ENCODE measurements at regions not wholly inside any gene's neighbourhood (a gene's known extent, or its start where the extent isn't known, plus 50 kb on each side); places are given as distances from the start of the nearest gene placed in this dataset.
A peak's percentile ranks its signal among the peaks of the same experiment; 100 is the strongest.
"Not testable (repeated sequence)": the region's sequence is repeated elsewhere in the genome, so short reads cannot be mapped to it uniquely, and the experiment has no call there.

- not testable (repeated sequence) for H3K36me3 ChIP-seq (ENCODE audit: control insufficient read depth, insufficient read depth, low read length); DNase-seq
- 75% methylated on average over 1 of the region's 1 CpG for WGBS (ENCODE audit: insufficient coverage)
Measured at GRCh38 chr17:73859439-73860008, 215.3 kb upstream of the SDK2 start.

GRCh38 chr17:73861543-73861942, 217.3 kb upstream of the SDK2 start:
- H3K36me3 ChIP-seq (ENCODE audit: control insufficient read depth, insufficient read depth, low read length), result no peaks in the 10 kb centered on the region
- H3K4me1 ChIP-seq (ENCODE audit: control insufficient read depth, insufficient read depth, low read length), result no peaks in the 10 kb centered on the region
- H3K27me3 ChIP-seq (ENCODE audit: control insufficient read depth, insufficient read depth, low read length), result peaks cover 6% of the 10 kb centered on the region
- WGBS (ENCODE audit: insufficient coverage), result 92% methylated on average over 1 of the region's 3 CpGs
- H3K9me3 ChIP-seq (replicated peaks; ENCODE audit: control insufficient read depth, low read depth, low read length), result no peaks in the 10 kb centered on the region
- DNase-seq, result no peak
- H3K4me3 ChIP-seq (ENCODE audit: low read length), result no peak overlapping the region
- H3K27ac ChIP-seq (ENCODE audit: low read length), result no peak overlapping the region

More at GRCh38 chr17:73859439-73860008, 215.3 kb upstream of the SDK2 start:
- H3K4me1 ChIP-seq (ENCODE audit: control insufficient read depth, insufficient read depth, low read length); H3K4me3 ChIP-seq (ENCODE audit: low read length); H3K27ac ChIP-seq (ENCODE audit: low read length); H3K9me3 ChIP-seq (replicated peaks; ENCODE audit: control insufficient read depth, low read depth, low read length); H3K27me3 ChIP-seq (ENCODE audit: control insufficient read depth, insufficient read depth, low read length): not testable (repeated sequence)

- DNase-seq, result no peak
- H3K27me3 ChIP-seq (ENCODE audit: control insufficient read depth, insufficient read depth, low read length), result peaks cover 7% of the 10 kb centered on the region
- no peak overlapping the region for H3K27ac ChIP-seq (ENCODE audit: low read length)
- no peaks in the 10 kb centered on the region for H3K4me1 ChIP-seq (ENCODE audit: control insufficient read depth, insufficient read depth, low read length)
- no peaks in the 10 kb centered on the region for H3K9me3 ChIP-seq (replicated peaks; ENCODE audit: control insufficient read depth, low read depth, low read length)
- 70% methylated on average over 16 of the region's 18 CpGs for WGBS (ENCODE audit: insufficient coverage)
- H3K36me3 ChIP-seq (ENCODE audit: control insufficient read depth, insufficient read depth, low read length), result no peaks in the 10 kb centered on the region
- H3K4me3 ChIP-seq (ENCODE audit: low read length), result no peak overlapping the region
Measured at GRCh38 chr17:73863761-73864535, 219.7 kb upstream of the SDK2 start.

- Histone ChIP-seq H3K4me3 (ENCODE audit: low read length) (no peak overlapping the region), H3K9me3 (replicated peaks; ENCODE audit: control insufficient read depth, low read depth, low read length) (no peaks in the 10 kb centered on the region), H3K4me1 (ENCODE audit: control insufficient read depth, insufficient read depth, low read length) (no peaks in the 10 kb centered on the region), H3K27me3 (ENCODE audit: control insufficient read depth, insufficient read depth, low read length) (peaks cover 12% of the 10 kb centered on the region), H3K36me3 (ENCODE audit: control insufficient read depth, insufficient read depth, low read length) (no peaks in the 10 kb centered on the region), H3K27ac (ENCODE audit: low read length) (no peak overlapping the region)
- WGBS (ENCODE audit: insufficient coverage), result 40% methylated on average over 1 of the region's 12 CpGs
- DNase-seq, result no peak
Measured at GRCh38 chr17:73865831-73866230, 221.6 kb upstream of the SDK2 start.

- DNase-seq, result peak; percentile 16
- Histone ChIP-seq H3K27ac (ENCODE audit: low read length) (no peak overlapping the region), H3K4me3 (ENCODE audit: low read length) (no peak overlapping the region), H3K36me3 (ENCODE audit: control insufficient read depth, insufficient read depth, low read length) (no peaks in the 10 kb centered on the region), H3K4me1 (ENCODE audit: control insufficient read depth, insufficient read depth, low read length) (no peaks in the 10 kb centered on the region), H3K27me3 (ENCODE audit: control insufficient read depth, insufficient read depth, low read length) (peaks cover 13% of the 10 kb centered on the region), H3K9me3 (replicated peaks; ENCODE audit: control insufficient read depth, low read depth, low read length) (no peaks in the 10 kb centered on the region)
- 35% methylated on average over 12 of the region's 12 CpGs for WGBS (ENCODE audit: insufficient coverage)
Measured at GRCh38 chr17:73867056-73867455, 222.8 kb upstream of the SDK2 start.

GRCh38 chr17:73870068-73870467, 225.8 kb upstream of the SDK2 start:
- Histone ChIP-seq H3K36me3 (ENCODE audit: control insufficient read depth, insufficient read depth, low read length) (no peaks in the 10 kb centered on the region), H3K27ac (ENCODE audit: low read length) (no peak overlapping the region), H3K9me3 (replicated peaks; ENCODE audit: control insufficient read depth, low read depth, low read length) (no peaks in the 10 kb centered on the region), H3K27me3 (ENCODE audit: control insufficient read depth, insufficient read depth, low read length) (peaks cover 15% of the 10 kb centered on the region), H3K4me1 (ENCODE audit: control insufficient read depth, insufficient read depth, low read length) (no peaks in the 10 kb centered on the region), H3K4me3 (ENCODE audit: low read length) (no peak overlapping the region)
- no peak for DNase-seq
- WGBS (ENCODE audit: insufficient coverage), result no CpG with 5 or more reads among the region's 6 CpGs

GRCh38 chr17:73870473-73870872, 226.2 kb upstream of the SDK2 start:
- H3K27ac ChIP-seq (ENCODE audit: low read length), result no peak overlapping the region
- H3K27me3 ChIP-seq (ENCODE audit: control insufficient read depth, insufficient read depth, low read length), result peaks cover 15% of the 10 kb centered on the region
- no peaks in the 10 kb centered on the region for H3K36me3 ChIP-seq (ENCODE audit: control insufficient read depth, insufficient read depth, low read length)
- no peak for DNase-seq
- H3K4me1 ChIP-seq (ENCODE audit: control insufficient read depth, insufficient read depth, low read length), result no peaks in the 10 kb centered on the region
- WGBS (ENCODE audit: insufficient coverage), result no CpG with 5 or more reads among the region's 1 CpG
- H3K4me3 ChIP-seq (ENCODE audit: low read length), result no peak overlapping the region
- no peaks in the 10 kb centered on the region for H3K9me3 ChIP-seq (replicated peaks; ENCODE audit: control insufficient read depth, low read depth, low read length)

GRCh38 chr17:73872816-73873215, 228.6 kb upstream of the SDK2 start:
- H3K27me3 ChIP-seq (ENCODE audit: control insufficient read depth, insufficient read depth, low read length), result peaks cover 10% of the 10 kb centered on the region
- 44% methylated on average over 2 of the region's 3 CpGs for WGBS (ENCODE audit: insufficient coverage)

GRCh38 chr17:73874008-73874720, 229.9 kb upstream of the SDK2 start:
- Histone ChIP-seq H3K27ac (ENCODE audit: low read length) (no peak overlapping the region), H3K27me3 (ENCODE audit: control insufficient read depth, insufficient read depth, low read length) (peaks cover 10% of the 10 kb centered on the region), H3K4me1 (ENCODE audit: control insufficient read depth, insufficient read depth, low read length) (peaks cover 4% of the 10 kb centered on the region), H3K9me3 (replicated peaks; ENCODE audit: control insufficient read depth, low read depth, low read length) (no peaks in the 10 kb centered on the region), H3K36me3 (ENCODE audit: control insufficient read depth, insufficient read depth, low read length) (no peaks in the 10 kb centered on the region), H3K4me3 (ENCODE audit: low read length) (no peak overlapping the region)
- no peak for DNase-seq
- whole genome bisulfite sequencing (ENCODE audit: insufficient coverage), result 59% methylated on average over 5 of the region's 6 CpGs

More at GRCh38 chr17:73872816-73873215, 228.6 kb upstream of the SDK2 start:
- Histone ChIP-seq H3K4me1 (ENCODE audit: control insufficient read depth, insufficient read depth, low read length) (peaks cover 4% of the 10 kb centered on the region), H3K27ac (ENCODE audit: low read length) (no peak overlapping the region), H3K9me3 (replicated peaks; ENCODE audit: control insufficient read depth, low read depth, low read length) (no peaks in the 10 kb centered on the region), H3K36me3 (ENCODE audit: control insufficient read depth, insufficient read depth, low read length) (no peaks in the 10 kb centered on the region), H3K4me3 (ENCODE audit: low read length) (no peak overlapping the region)
- no peak for DNase-seq

GRCh38 chr17:73875346-73875745, 231.1 kb upstream of the SDK2 start:
- no peaks in the 10 kb centered on the region for H3K36me3 ChIP-seq (ENCODE audit: control insufficient read depth, insufficient read depth, low read length)
- no peak overlapping the region for H3K4me3 ChIP-seq (ENCODE audit: low read length)
- H3K4me1 ChIP-seq (ENCODE audit: control insufficient read depth, insufficient read depth, low read length), result peaks cover 4% of the 10 kb centered on the region
- WGBS (ENCODE audit: insufficient coverage), result 20% methylated on average over 1 of the region's 3 CpGs
- no peaks in the 10 kb centered on the region for H3K9me3 ChIP-seq (replicated peaks; ENCODE audit: control insufficient read depth, low read depth, low read length)
- DNase-seq, result no peak
- peaks cover 14% of the 10 kb centered on the region for H3K27me3 ChIP-seq (ENCODE audit: control insufficient read depth, insufficient read depth, low read length)
- H3K27ac ChIP-seq (ENCODE audit: low read length), result no peak overlapping the region

Measured in muscle of leg (tissue), 3 donors.